ENCODE measurements at regions not wholly inside any gene's neighbourhood (a gene's known extent, or its start where the extent isn't known, plus 50 kb on each side); places are given as distances from the start of the nearest gene placed in this dataset.

DNA sequence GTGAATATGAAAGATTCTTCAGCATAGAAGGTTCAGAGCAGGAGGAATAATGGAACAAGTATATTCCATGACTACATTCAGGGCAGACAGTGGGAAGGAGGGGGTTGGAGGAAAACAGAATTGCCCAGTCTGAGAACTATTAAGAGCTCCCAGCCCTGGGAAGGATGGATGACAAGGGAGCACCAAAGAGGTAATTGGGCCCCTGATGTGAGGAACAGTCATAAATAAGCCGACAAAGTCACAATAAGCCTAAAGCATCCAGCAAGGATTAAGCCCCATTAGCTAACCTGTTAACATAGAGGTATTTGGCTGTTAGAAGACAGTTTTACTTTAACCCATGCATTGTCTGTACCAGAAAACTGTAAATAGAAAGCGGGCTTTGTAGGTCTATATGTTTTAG, 348.7 kb upstream of the SEMA6A start:
- H3K36me3 ChIP-seq (ENCODE audit: control insufficient read depth in 3 of 3, insufficient read depth in 2 of 3, low read depth in 1 of 3, low read length in 3 of 3), result no peaks in the 10 kb centered on the region
- FAIRE-seq (no peak), DNase-seq (no peak)
- H3K4me1 ChIP-seq (ENCODE audit: control insufficient read depth in 3 of 3, insufficient read depth in 2 of 3, low read depth in 1 of 3, low read length in 2 of 3), result no peaks in the 10 kb centered on the region
- WGBS, 3 donors, result 63 to 73% (median 70%) methylated on average over 2 of the region's 2 CpGs
- peaks cover 0 to 3% (median 0%) of the 10 kb centered on the region in 3 donors for H3K27me3 ChIP-seq (ENCODE audit: control insufficient read depth in 3 of 3, insufficient read depth in 3 of 3, low read length in 3 of 3)
- no peak overlapping the region for H3K27ac ChIP-seq (ENCODE audit: low read depth in 1 of 3, low read length in 2 of 3)
- H3K4me3 ChIP-seq (ENCODE audit: low read depth in 1 of 3, low read length in 3 of 3), result no peak overlapping the region
- H3K9me3 ChIP-seq (ENCODE audit: control insufficient read depth in 2 of 2, insufficient read depth in 1 of 2, low read depth in 1 of 2, low read length in 1 of 2), result no peaks in the 10 kb centered on the region

DNA sequence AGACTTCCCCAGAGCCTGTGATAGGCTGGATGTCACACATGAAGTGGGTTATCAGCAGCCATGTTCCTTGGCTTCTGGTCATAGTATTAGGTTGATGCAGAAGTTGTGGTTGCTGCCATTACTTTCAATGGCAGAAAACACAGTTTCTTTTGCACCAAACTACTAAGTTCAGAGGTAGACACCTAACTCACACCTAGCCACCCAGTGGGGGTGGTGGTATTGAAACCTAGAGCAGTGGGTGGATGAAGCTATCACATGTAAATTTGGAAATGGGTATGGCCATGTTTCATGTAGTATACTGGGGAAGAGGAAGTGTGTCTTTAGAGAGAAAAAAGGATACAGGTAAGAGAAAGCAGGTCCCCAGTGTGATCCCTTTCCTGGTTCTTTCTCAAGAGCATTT, 347.9 kb upstream of the SEMA6A start:
- no peak for FAIRE-seq
- no peak for DNase-seq
- peaks cover 0 to 3% (median 0%) of the 10 kb centered on the region in 3 donors for H3K27me3 ChIP-seq (ENCODE audit: control insufficient read depth in 3 of 3, insufficient read depth in 3 of 3, low read length in 3 of 3)
- no peaks in the 10 kb centered on the region for H3K4me1 ChIP-seq (ENCODE audit: control insufficient read depth in 3 of 3, insufficient read depth in 2 of 3, low read depth in 1 of 3, low read length in 2 of 3)
- H3K9me3 ChIP-seq (ENCODE audit: control insufficient read depth in 2 of 2, insufficient read depth in 1 of 2, low read depth in 1 of 2, low read length in 1 of 2), result no peaks in the 10 kb centered on the region
- H3K27ac ChIP-seq (ENCODE audit: low read depth in 1 of 3, low read length in 2 of 3), result no peak overlapping the region
- H3K36me3 ChIP-seq (ENCODE audit: control insufficient read depth in 3 of 3, insufficient read depth in 2 of 3, low read depth in 1 of 3, low read length in 3 of 3), result no peaks in the 10 kb centered on the region
- H3K4me3 ChIP-seq (ENCODE audit: low read depth in 1 of 3, low read length in 3 of 3), result no peak overlapping the region

DNA sequence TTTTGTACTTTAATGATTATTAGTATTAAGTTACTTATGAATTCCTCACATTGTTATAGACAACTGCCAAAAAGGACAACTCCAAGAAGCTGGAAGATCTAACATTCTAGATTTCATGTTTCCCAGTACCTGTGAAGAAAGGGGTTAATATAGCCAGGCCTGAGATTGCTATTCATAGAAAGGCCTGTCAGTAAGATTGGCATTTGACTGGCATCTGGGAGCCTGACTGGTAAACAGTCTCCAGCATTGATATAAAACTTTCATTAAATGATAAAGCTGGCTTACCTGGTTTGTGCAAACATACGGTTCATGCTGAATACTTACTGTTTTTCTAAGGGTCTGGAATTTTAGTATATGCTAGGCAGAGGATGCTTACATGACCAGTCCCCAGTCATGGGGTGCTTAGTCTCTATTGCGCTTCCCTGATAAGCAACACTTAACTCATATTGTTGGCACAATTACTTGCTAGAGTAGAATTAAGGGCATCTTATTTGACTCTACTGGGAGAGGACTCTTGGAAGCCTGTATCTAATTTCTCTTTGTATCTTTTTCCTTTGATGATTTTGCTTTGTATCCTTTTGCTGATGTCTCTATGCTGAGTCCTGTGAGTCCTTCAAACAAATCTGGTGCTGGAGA, 340.4 kb upstream of the SEMA6A start:
- WGBS, 3 donors, result 84 to 93% (median 88%) methylated on average over 2 of the region's 2 CpGs
- Histone ChIP-seq H3K9me3 (ENCODE audit: control insufficient read depth in 2 of 2, insufficient read depth in 1 of 2, low read depth in 1 of 2, low read length in 1 of 2) (peaks cover 0 to 1% of the 10 kb centered on the region in 2 donors), H3K36me3 (ENCODE audit: control insufficient read depth in 3 of 3, insufficient read depth in 2 of 3, low read depth in 1 of 3, low read length in 3 of 3) (no peaks in the 10 kb centered on the region), H3K4me1 (ENCODE audit: control insufficient read depth in 3 of 3, insufficient read depth in 2 of 3, low read depth in 1 of 3, low read length in 2 of 3) (no peaks in the 10 kb centered on the region), H3K4me3 (ENCODE audit: low read depth in 1 of 3, low read length in 3 of 3) (no peak overlapping the region), H3K27me3 (ENCODE audit: control insufficient read depth in 3 of 3, insufficient read depth in 3 of 3, low read length in 3 of 3) (no peaks in the 10 kb centered on the region), H3K27ac (ENCODE audit: low read depth in 1 of 3, low read length in 2 of 3) (no peak overlapping the region)
- no peak for FAIRE-seq
- no peak for DNase-seq

DNA sequence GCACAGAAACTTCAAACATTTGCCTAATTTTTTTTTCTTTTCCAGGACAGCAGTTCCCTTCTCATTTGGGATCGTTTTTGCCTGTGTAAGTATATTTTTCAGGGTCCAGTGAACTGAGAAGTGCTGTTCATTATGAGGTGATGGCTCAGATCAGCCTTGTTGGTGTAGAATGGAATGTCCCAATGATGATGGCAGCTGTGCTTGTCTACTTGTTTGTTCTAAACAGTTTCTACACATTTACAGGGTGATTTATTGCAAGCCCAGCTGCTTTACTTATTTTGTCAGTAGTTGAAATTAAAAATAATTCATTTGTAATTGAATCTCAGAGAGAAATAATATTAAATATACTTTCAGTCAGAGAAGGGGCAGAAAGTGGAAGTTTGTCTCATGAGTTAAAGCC, 337.6 kb upstream of the SEMA6A start:
- Histone ChIP-seq H3K27ac (ENCODE audit: low read depth in 1 of 3, low read length in 2 of 3) (no peak overlapping the region), H3K9me3 (ENCODE audit: control insufficient read depth in 2 of 2, insufficient read depth in 1 of 2, low read depth in 1 of 2, low read length in 1 of 2) (peaks cover 0 to 1% of the 10 kb centered on the region in 2 donors), H3K4me3 (ENCODE audit: low read depth in 1 of 3, low read length in 3 of 3) (no peak overlapping the region), H3K4me1 (ENCODE audit: control insufficient read depth in 3 of 3, insufficient read depth in 2 of 3, low read depth in 1 of 3, low read length in 2 of 3) (no peaks in the 10 kb centered on the region), H3K27me3 (ENCODE audit: control insufficient read depth in 3 of 3, insufficient read depth in 3 of 3, low read length in 3 of 3) (no peaks in the 10 kb centered on the region), H3K36me3 (ENCODE audit: control insufficient read depth in 3 of 3, insufficient read depth in 2 of 3, low read depth in 1 of 3, low read length in 3 of 3) (no peaks in the 10 kb centered on the region)
- no peak for FAIRE-seq
- WGBS, 3 donors, result 62 to 70% (median 65%) methylated on average over 1 of the region's 1 CpG
- DNase-seq, result no peak

DNA sequence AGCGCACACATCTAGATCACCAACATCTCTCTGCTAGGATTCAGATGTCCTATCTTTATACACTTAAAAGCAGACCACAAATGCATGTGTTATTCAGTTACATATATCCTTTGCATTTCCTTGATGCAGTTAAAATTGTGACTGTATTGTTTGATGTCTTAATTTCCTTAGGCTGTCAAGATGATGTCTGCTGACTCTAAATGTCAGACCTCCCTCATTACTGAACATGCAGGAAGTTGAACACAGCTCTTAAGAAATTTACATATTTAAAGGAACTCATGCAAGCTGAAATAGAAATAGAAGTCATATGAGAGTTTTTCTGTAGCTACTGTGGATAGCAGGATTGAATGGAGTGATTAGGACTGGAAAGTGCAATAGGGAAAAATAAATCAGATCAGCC, 336.5 kb upstream of the SEMA6A start:
- H3K36me3 ChIP-seq (ENCODE audit: control insufficient read depth in 3 of 3, insufficient read depth in 2 of 3, low read depth in 1 of 3, low read length in 3 of 3), result no peaks in the 10 kb centered on the region
- no peak overlapping the region for H3K4me3 ChIP-seq (ENCODE audit: low read depth in 1 of 3, low read length in 3 of 3)
- DNase-seq (no peak), FAIRE-seq (no peak)
- no peak overlapping the region for H3K27ac ChIP-seq (ENCODE audit: low read depth in 1 of 3, low read length in 2 of 3)
- WGBS, 3 donors, result 94 to 100% (median 96%) methylated on average over 1 of the region's 1 CpG
- H3K4me1 ChIP-seq (ENCODE audit: control insufficient read depth in 3 of 3, insufficient read depth in 2 of 3, low read depth in 1 of 3, low read length in 2 of 3), result no peaks in the 10 kb centered on the region
- no peaks in the 10 kb centered on the region for H3K27me3 ChIP-seq (ENCODE audit: control insufficient read depth in 3 of 3, insufficient read depth in 3 of 3, low read length in 3 of 3)
- H3K9me3 ChIP-seq (ENCODE audit: control insufficient read depth in 2 of 2, insufficient read depth in 1 of 2, low read depth in 1 of 2, low read length in 1 of 2), result no peaks in the 10 kb centered on the region

DNA sequence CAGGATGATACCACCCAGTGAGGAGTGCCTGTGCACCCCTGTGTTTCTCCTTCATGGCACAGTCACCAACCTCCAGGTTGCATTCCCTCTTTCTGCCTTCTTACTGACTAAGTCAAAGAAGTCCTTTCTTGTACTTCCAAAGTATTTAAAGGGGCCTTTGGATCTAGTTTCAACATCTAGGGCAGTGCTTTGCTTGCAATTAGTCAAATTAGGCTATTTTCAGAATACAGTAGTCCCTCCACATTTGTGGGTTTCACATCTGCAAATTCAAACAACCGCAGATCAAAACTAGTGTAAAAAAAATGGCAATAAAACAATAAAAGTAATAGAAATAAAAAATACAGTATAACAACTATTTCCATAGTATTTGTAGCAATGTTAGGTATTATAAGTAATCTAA, 333.9 kb upstream of the SEMA6A start:
- WGBS, 3 donors, result 76 to 90% (median 85%) methylated on average over 1 of the region's 1 CpG
- no peak for FAIRE-seq

DNA sequence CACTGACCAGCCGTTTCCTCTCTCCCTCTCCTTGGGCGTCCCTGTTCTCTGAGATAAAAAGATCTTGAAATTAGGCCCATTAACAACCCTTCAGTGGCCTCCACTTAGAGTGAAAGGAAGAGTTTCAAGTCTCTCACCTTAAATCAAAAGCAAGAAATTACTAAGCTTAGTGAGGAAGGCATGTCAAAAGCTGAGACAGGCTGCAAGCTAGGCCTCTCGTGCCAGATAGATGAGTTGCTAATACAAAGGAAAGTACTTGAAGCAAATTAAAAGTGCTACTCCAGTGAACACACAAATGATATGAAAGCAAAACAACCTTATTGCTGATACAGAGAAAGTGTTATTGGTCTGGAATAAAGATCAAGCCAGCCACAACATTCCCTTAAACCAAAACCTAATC, 331.3 kb upstream of the SEMA6A start:
- no peak for DNase-seq
- FAIRE-seq, result no peak
- Histone ChIP-seq H3K4me3 (ENCODE audit: low read depth in 1 of 3, low read length in 3 of 3) (no peak overlapping the region), H3K27me3 (ENCODE audit: control insufficient read depth in 3 of 3, insufficient read depth in 3 of 3, low read length in 3 of 3) (no peaks in the 10 kb centered on the region), H3K27ac (ENCODE audit: low read depth in 1 of 3, low read length in 2 of 3) (no peak overlapping the region), H3K36me3 (ENCODE audit: control insufficient read depth in 3 of 3, insufficient read depth in 2 of 3, low read depth in 1 of 3, low read length in 3 of 3) (no peaks in the 10 kb centered on the region), H3K9me3 (ENCODE audit: control insufficient read depth in 2 of 2, insufficient read depth in 1 of 2, low read depth in 1 of 2, low read length in 1 of 2) (no peaks in the 10 kb centered on the region), H3K4me1 (ENCODE audit: control insufficient read depth in 3 of 3, insufficient read depth in 2 of 3, low read depth in 1 of 3, low read length in 2 of 3) (no peaks in the 10 kb centered on the region)
- 69 to 78% (median 77%) methylated on average over 3 of the region's 3 CpGs for WGBS, 3 donors

More for the DNA sequence above, 333.9 kb upstream of the SEMA6A start:
- no peaks in the 10 kb centered on the region for H3K9me3 ChIP-seq (ENCODE audit: control insufficient read depth in 2 of 2, insufficient read depth in 1 of 2, low read depth in 1 of 2, low read length in 1 of 2)
- H3K4me1 ChIP-seq (ENCODE audit: control insufficient read depth in 3 of 3, insufficient read depth in 2 of 3, low read depth in 1 of 3, low read length in 2 of 3), result no peaks in the 10 kb centered on the region
- no peak for DNase-seq
- H3K36me3 ChIP-seq (ENCODE audit: control insufficient read depth in 3 of 3, insufficient read depth in 2 of 3, low read depth in 1 of 3, low read length in 3 of 3), result no peaks in the 10 kb centered on the region
- H3K27ac ChIP-seq (ENCODE audit: low read depth in 1 of 3, low read length in 2 of 3), result no peak overlapping the region
- H3K4me3 ChIP-seq (ENCODE audit: low read depth in 1 of 3, low read length in 3 of 3), result no peak overlapping the region
- H3K27me3 ChIP-seq (ENCODE audit: control insufficient read depth in 3 of 3, insufficient read depth in 3 of 3, low read length in 3 of 3), result no peaks in the 10 kb centered on the region

DNA sequence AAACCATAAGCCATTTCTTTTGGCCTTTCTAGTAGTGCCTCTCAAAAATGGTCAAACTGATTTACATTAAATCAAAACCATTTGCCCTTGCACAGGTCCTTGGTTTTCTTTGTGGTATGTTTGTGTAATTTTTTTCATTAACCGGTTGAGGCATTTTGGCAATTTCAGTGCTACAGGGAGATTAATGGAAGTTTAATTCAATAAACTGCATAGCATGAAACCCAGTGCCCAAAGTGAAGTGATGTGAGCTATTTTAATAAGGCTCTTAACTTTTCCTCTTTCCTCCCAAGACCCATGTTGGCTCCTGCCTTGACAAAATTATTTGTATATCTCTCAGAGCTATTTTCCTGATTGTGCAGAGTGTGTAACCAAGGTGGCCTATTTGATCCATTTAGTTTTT, 326.2 kb upstream of the SEMA6A start:
- WGBS, 3 donors, result 91 to 93% (median 92%) methylated on average over 1 of the region's 1 CpG
- Histone ChIP-seq H3K4me1 (ENCODE audit: control insufficient read depth in 3 of 3, insufficient read depth in 2 of 3, low read depth in 1 of 3, low read length in 2 of 3) (no peaks in the 10 kb centered on the region), H3K27ac (ENCODE audit: low read depth in 1 of 3, low read length in 2 of 3) (no peak overlapping the region), H3K4me3 (ENCODE audit: low read depth in 1 of 3, low read length in 3 of 3) (no peak overlapping the region), H3K9me3 (ENCODE audit: control insufficient read depth in 2 of 2, insufficient read depth in 1 of 2, low read depth in 1 of 2, low read length in 1 of 2) (no peaks in the 10 kb centered on the region), H3K27me3 (ENCODE audit: control insufficient read depth in 3 of 3, insufficient read depth in 3 of 3, low read length in 3 of 3) (no peaks in the 10 kb centered on the region), H3K36me3 (ENCODE audit: control insufficient read depth in 3 of 3, insufficient read depth in 2 of 3, low read depth in 1 of 3, low read length in 3 of 3) (no peaks in the 10 kb centered on the region)
- FAIRE-seq, result no peak
- DNase-seq, result no peak

DNA sequence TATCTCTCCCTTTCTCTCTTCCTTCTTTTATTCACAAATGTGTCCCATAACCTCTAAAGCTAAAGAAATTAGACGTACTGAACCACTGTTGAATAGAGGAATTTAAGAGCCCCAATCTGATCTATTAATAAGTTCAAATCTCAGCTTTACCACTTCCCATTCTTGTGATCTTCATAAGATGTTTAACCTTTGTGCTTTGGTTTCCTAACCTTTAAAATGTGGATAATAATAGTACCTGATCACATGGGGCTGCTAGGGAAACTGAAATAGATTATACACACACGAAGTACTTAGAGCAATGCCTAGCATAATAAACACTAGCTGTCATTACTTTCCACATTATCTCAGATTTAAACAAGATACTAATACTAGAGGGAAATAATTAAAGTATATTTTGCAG, 324.3 kb upstream of the SEMA6A start:
- DNase-seq (peak in 1 of 2 donors; percentile 48), FAIRE-seq (no peak)
- no peaks in the 10 kb centered on the region for H3K4me1 ChIP-seq (ENCODE audit: control insufficient read depth in 3 of 3, insufficient read depth in 2 of 3, low read depth in 1 of 3, low read length in 2 of 3)
- no peak overlapping the region for H3K4me3 ChIP-seq (ENCODE audit: low read depth in 1 of 3, low read length in 3 of 3)
- H3K27ac ChIP-seq (ENCODE audit: low read depth in 1 of 3, low read length in 2 of 3), result no peak overlapping the region
- WGBS, 3 donors, result 31 to 52% (median 35%) methylated on average over 2 of the region's 2 CpGs
- no peaks in the 10 kb centered on the region for H3K9me3 ChIP-seq (ENCODE audit: control insufficient read depth in 2 of 2, insufficient read depth in 1 of 2, low read depth in 1 of 2, low read length in 1 of 2)
- no peaks in the 10 kb centered on the region for H3K27me3 ChIP-seq (ENCODE audit: control insufficient read depth in 3 of 3, insufficient read depth in 3 of 3, low read length in 3 of 3)
- H3K36me3 ChIP-seq (ENCODE audit: control insufficient read depth in 3 of 3, insufficient read depth in 2 of 3, low read depth in 1 of 3, low read length in 3 of 3), result no peaks in the 10 kb centered on the region
